K562 (cell line): ENCODE measurements at regions not wholly inside any gene's neighbourhood (a gene's known extent, or its start where the extent isn't known, plus 50 kb on each side); places are given as distances from the start of the nearest gene placed in this dataset.

ENCODE experiments used
- CEBPG ChIP-seq, 3 experiments: fragments of 200-800 bp in 1 of 3; sonication (Bioruptor generic) in 1 of 3; sonication (generic) in 1 of 3; formaldehyde crosslinking in 1 of 3; IDR thresholded peaks in 2 of 3; conservative IDR thresholded peaks in 1 of 3; 2 replicates each; pipeline versions ENCODE4 v1.6.1 to v1.8.0; 2016 to 2022; ENCODE audit warnings: missing compliant biosample characterization in 2 of 3, missing genetic modification characterization in 2 of 3, mild to moderate bottlenecking in 1 of 3, missing genetic modification reagents in 1 of 3
- CTCF ChIP-seq, 3 experiments: IDR thresholded peaks in 2 of 3; conservative IDR thresholded peaks in 1 of 3; 2 replicates each; pipeline ENCODE4 v1.5.1; 2011 to 2012; ENCODE audit warnings: low read length in 3 of 3, mild to moderate bottlenecking in 3 of 3, control low read depth in 2 of 3, improper control_type of control experiment in 1 of 3, inconsistent platforms in 1 of 3, low read depth in 1 of 3, mixed read lengths in 1 of 3, moderate library complexity in 1 of 3; ENCODE audit not compliant: insufficient read depth in 2 of 3
- CUX1 ChIP-seq: fragments of 200-800 bp; sonication (Bioruptor generic); IDR thresholded peaks from 2 replicates; pipeline ENCODE4 v1.6.1; 2016; ENCODE audit warnings: missing genetic modification characterization, missing compliant biosample characterization
- DEAF1 ChIP-seq: fragments of 450-650 bp; formaldehyde crosslinking; IDR thresholded peaks from 2 replicates; pipeline ENCODE4 v1.4.0; 2020; ENCODE audit warnings: mild to moderate bottlenecking, moderate library complexity
- EP300 ChIP-seq: IDR thresholded peaks from 2 replicates; pipeline ENCODE4 v1.6.1; 2012; ENCODE audit warnings: low read length, improper control_type of control experiment
- ESRRA ChIP-seq: fragments of 450-650 bp; IDR thresholded peaks from 2 replicates; pipeline ENCODE4 v1.6.1; 2014; ENCODE audit warnings: low read depth, mild to moderate bottlenecking, moderate library complexity, borderline replicate concordance
- MEIS2 ChIP-seq: fragments of 450-650 bp; IDR thresholded peaks from 2 replicates; pipeline ENCODE4 v1.6.1; 2014; ENCODE audit warnings: mild to moderate bottlenecking; ENCODE audit not compliant: partially characterized antibody
- NFYB ChIP-seq: IDR thresholded peaks from 2 replicates; pipeline ENCODE4 v1.6.1; 2011; ENCODE audit warnings: mild to moderate bottlenecking, moderate library complexity; ENCODE audit not compliant: insufficient read length; ENCODE audit errors: extremely low read depth
- PREB ChIP-seq: sonication (generic); formaldehyde crosslinking; IDR thresholded peaks from 2 replicates; pipeline ENCODE4 v1.8.1; 2023; ENCODE audit warnings: mild to moderate bottlenecking, missing genetic modification reagents
- PTBP1 ChIP-seq: fragments of 200-400 bp; formaldehyde crosslinking; IDR thresholded peaks from 2 replicates; pipeline ENCODE4 v1.6.1; 2017; ENCODE audit warnings: low read depth, low read length
- PTRF ChIP-seq: fragments of 450-650 bp; IDR thresholded peaks from 2 replicates; pipeline ENCODE4 v1.6.1; 2016; ENCODE audit warnings: mild to moderate bottlenecking, missing genetic modification characterization, missing compliant biosample characterization
- THRA ChIP-seq: fragments of 450-650 bp; IDR thresholded peaks from 2 replicates; pipeline ENCODE4 v1.6.1; 2017; ENCODE audit warnings: mild to moderate bottlenecking, moderate library complexity
- ZFP36 ChIP-seq: fragments of 150-350 bp; IDR thresholded peaks from 2 replicates; pipeline ENCODE4 v1.6.1; 2018; ENCODE audit warnings: low read length, low read depth; ENCODE audit not compliant: partially characterized antibody

GRCh38 chr1:90186506-90187322, 191.8 kb downstream of the ZNF326 start (continued):
- TF ChIP-seq PTBP1: no peak
- TF ChIP-seq CTCF (IDR thresholded peaks at IDR 0.05 in 2 of 3, conservative IDR thresholded peaks at IDR 0.05 in 1 of 3; ENCODE audit: insufficient read depth in 2 of 3, low read depth in 1 of 3, low read length in 3 of 3): no peak
- TF ChIP-seq CUX1 (CRISPR knock-in tag): no peak
- TF ChIP-seq EP300: no peak
- no peak for TF ChIP-seq CEBPG (CRISPR knock-in tag; IDR thresholded peaks at IDR 0.05)
- no peak for TF ChIP-seq CEBPG (tag; conservative IDR thresholded peaks at IDR 0.05 in 1 of 2, IDR thresholded peaks at IDR 0.05 in 1 of 2)
- no peak for TF ChIP-seq ESRRA
- TF ChIP-seq DEAF1 (CRISPR knock-in tag): no peak
- no peak for TF ChIP-seq MEIS2
- no peak for TF ChIP-seq THRA
- TF ChIP-seq PREB: no peak
- TF ChIP-seq NFYB: no peak
- TF ChIP-seq ZFP36: no peak
- no peak for TF ChIP-seq PTRF (tag)
